ENCODE measurements at regions not wholly inside any gene's neighbourhood (a gene's known extent, or its start where the extent isn't known, plus 50 kb on each side); places are given as distances from the start of the nearest gene placed in this dataset.
"Not testable (repeated sequence)": the region's sequence is repeated elsewhere in the genome, so short reads cannot be mapped to it uniquely, and the experiment has no call there.

DNA sequence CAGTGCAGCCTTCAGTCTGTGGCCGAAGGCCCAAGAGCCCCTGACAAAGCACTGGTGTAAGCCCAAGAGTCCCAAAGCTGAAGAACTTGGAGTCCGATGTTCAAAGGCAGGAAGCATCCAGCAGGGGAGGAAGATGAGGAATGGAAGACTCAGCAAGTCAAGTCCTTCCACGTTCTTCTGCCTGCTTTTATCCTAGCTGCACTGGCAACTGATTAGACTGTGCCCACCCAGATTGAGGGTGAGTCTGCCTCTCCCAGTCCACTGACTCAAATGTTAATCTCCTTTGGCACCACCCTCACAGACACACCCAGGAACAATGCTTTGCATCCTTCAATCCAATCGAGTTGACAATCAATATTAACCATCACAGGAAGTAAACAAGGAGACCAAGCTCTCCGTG is 282.2 kb upstream of the CLEC14A start:
- 10% methylated on average over 5 of the region's 5 CpGs for WGBS (ENCODE audit: low lambda C conversion rate)
- TF ChIP-seq FOXA3 (CRISPR knock-in tag; IDR thresholded peaks at IDR 0.05) (peak; percentile 31; the same call in 1 of the 2 replicates), FOXP1 (CRISPR knock-in tag; IDR thresholded peaks at IDR 0.05) (peak; percentile 17; the same call in 1 of the 2 replicates), ZNF160 (CRISPR knock-in tag; IDR thresholded peaks at IDR 0.05) (0 out of 2 replicates have a peak, but pooled peaks have one; percentile 35), ZNF7 (CRISPR knock-in tag; IDR thresholded peaks at IDR 0.05) (peak; percentile 96)
- H3K79me2 ChIP-seq (ENCODE audit: insufficient read depth, low read length); H3K4me3 ChIP-seq (replicated peaks in 1 of 3; ENCODE audit: insufficient read depth in 1 of 3, low read depth in 2 of 3, low read length in 3 of 3); intact Hi-C loops (cut with micrococcal nuclease; ENCODE audit: unreplicated experiment); CTCF ChIA-PET (ENCODE audit: low intra/inter-chr PET ratio, low total read pairs); H3K27ac ChIP-seq (ENCODE audit: extremely low read length, insufficient read depth, low read length); H2AFZ ChIP-seq (ENCODE audit: low read length); in situ Hi-C loops (cut with HindIII; ENCODE audit: extremely low pct_ligation_motif_present, low pct_unique_long_range_greater_than_20kb); H3K36me3 ChIP-seq (replicated peaks in 1 of 2; ENCODE audit: control insufficient read depth in 1 of 2, insufficient read depth in 2 of 2, low read length in 2 of 2); H3K4me2 ChIP-seq (ENCODE audit: low read depth, low read length); FAIRE-seq; ATAC-seq; DNase-seq (ENCODE audit: low spot score); BruUV-seq (replicated peaks); H3K27me3 ChIP-seq (ENCODE audit: control insufficient read depth in 1 of 2, insufficient read depth in 2 of 2, low read length in 2 of 2); POLR2A ChIA-PET; H3K9ac ChIP-seq (ENCODE audit: insufficient read depth, low read depth, low read length); H3K9me3 ChIP-seq (ENCODE audit: low read length); H4K20me1 ChIP-seq (ENCODE audit: insufficient read depth, low read length); TF ChIP-seq FOXP1 (IDR thresholded peaks at IDR 0.05): not testable (repeated sequence)
- peaks cover 14% of the 10 kb centered on the region for H3K4me1 ChIP-seq (ENCODE audit: insufficient read depth, low read length)

DNA sequence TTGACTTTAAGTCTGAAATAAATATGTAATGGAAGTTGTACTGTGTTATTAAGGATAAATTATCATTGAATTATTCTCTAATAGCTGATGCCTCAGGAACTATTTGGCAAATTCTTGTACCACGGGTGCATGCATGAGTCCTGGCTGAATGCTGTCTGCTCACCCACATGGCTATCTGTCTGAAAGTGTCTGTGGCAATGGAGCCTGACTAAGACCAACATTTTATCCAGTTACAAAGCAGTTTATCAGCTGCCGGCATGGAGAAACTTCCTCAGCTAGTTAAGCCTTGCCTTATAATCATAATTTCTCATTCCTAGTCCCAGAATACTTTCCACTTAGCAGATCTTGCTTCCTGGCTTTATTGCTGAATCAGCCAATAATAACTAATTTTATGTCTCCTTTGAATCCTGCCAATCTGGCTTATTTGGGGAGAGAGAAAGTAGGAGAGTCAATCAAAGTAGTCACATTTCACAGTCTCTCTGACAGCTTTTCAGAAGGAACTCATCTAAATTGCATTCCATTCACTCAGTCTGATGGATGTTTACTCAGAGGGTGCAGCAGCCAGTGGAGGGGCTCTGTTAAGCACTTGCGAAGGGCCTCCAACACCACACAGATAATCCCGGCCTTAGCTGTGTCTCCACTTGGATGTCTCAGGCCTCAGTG is 280.6 kb upstream of the CLEC14A start:
- in situ Hi-C loops (cut with HindIII; ENCODE audit: extremely low pct_ligation_motif_present, low pct_unique_long_range_greater_than_20kb) (no loop called here), intact Hi-C loops (cut with micrococcal nuclease; ENCODE audit: unreplicated experiment) (no loop called here)
- H3K9me3 ChIP-seq (ENCODE audit: low read length), result peaks cover 7% of the 10 kb centered on the region; the same call in 1 of the 2 replicates
- peaks cover 14% of the 10 kb centered on the region for H3K4me1 ChIP-seq (ENCODE audit: insufficient read depth, low read length)
- no peak for DNase-seq (ENCODE audit: low spot score)
- H3K36me3 ChIP-seq (replicated peaks in 1 of 2; ENCODE audit: control insufficient read depth in 1 of 2, insufficient read depth in 2 of 2, low read length in 2 of 2), result no peaks in the 10 kb centered on the region
- H2AFZ ChIP-seq (ENCODE audit: low read length), result no peak overlapping the region
- H3K9ac ChIP-seq (ENCODE audit: insufficient read depth, low read depth, low read length), result no peak overlapping the region
- WGBS (ENCODE audit: low lambda C conversion rate), result 43% methylated on average over 4 of the region's 4 CpGs
- H3K27me3 ChIP-seq (ENCODE audit: control insufficient read depth in 1 of 2, insufficient read depth in 2 of 2, low read length in 2 of 2), result no peaks in the 10 kb centered on the region
- ChIA-PET CTCF (ENCODE audit: low intra/inter-chr PET ratio, low total read pairs) (no interaction called here), POLR2A (no interaction called here)
- H3K4me3 ChIP-seq (replicated peaks in 1 of 3; ENCODE audit: insufficient read depth in 1 of 3, low read depth in 2 of 3, low read length in 3 of 3), result no peak overlapping the region
- FAIRE-seq, result no peak
- no TSS peak for BruUV-seq (replicated peaks)
- H3K4me2 ChIP-seq (ENCODE audit: low read depth, low read length), result no peak overlapping the region
- no peaks in the 10 kb centered on the region for H3K79me2 ChIP-seq (ENCODE audit: insufficient read depth, low read length)
- H4K20me1 ChIP-seq (ENCODE audit: insufficient read depth, low read length), result no peaks in the 10 kb centered on the region
- peak; percentile 42; the same call in 1 of the 2 replicates for TF ChIP-seq ZNF7 (CRISPR knock-in tag; IDR thresholded peaks at IDR 0.05)
- no peak for TF ChIP-seq RELA (CRISPR knock-in tag; IDR thresholded peaks at IDR 0.05)
- TF ChIP-seq MAFF (IDR thresholded peaks at IDR 0.05; ENCODE audit: low read depth, low read length), result peak; percentile 98
- TF ChIP-seq MAFK (conservative IDR thresholded peaks at IDR 0.05 in 1 of 2, IDR thresholded peaks at IDR 0.05 in 1 of 2; ENCODE audit: low read length in 2 of 2), result peak; percentile 98 to 99
- TF ChIP-seq SIN3A (IDR thresholded peaks at IDR 0.05; ENCODE audit: borderline replicate concordance, low read depth, low read length), result no peak
- ATAC-seq, result no peak
- H3K27ac ChIP-seq (ENCODE audit: extremely low read length, insufficient read depth, low read length), result no peak overlapping the region

Data from HepG2 (cell line).